NCI-H2029 (cell line): ENCODE measurements at regions not wholly inside any gene's neighbourhood (a gene's known extent, or its start where the extent isn't known, plus 50 kb on each side); places are given as distances from the start of the nearest gene placed in this dataset.
"Not testable (repeated sequence)": the region's sequence is repeated elsewhere in the genome, so short reads cannot be mapped to it uniquely, and the experiment has no call there.

Experiments used
- DNase-seq: peaks from one replicate; lab custom pipeline; 2025; lab: John Stamatoyannopoulos, UW

DNA sequence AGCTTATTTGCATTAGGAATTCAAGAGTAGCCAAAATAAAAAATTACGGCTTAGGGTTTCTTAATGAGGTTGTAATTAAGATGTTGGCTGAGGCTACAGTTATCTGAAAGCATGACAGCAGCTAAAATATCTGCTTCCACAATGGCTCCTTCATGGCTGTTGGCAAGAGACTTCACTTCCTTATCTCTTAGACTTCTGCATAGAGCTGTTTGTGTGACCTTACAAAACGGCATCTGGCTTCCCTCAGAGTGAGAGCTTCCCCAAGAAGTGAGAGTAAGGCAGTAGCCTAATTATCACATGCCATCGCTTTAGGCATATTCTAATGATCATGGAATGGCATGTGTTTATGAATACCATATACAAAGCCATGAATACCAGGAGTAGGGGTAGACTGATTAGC, 57.6 kb downstream of the CCDC59 start:
- DNase-seq: no peak

DNA sequence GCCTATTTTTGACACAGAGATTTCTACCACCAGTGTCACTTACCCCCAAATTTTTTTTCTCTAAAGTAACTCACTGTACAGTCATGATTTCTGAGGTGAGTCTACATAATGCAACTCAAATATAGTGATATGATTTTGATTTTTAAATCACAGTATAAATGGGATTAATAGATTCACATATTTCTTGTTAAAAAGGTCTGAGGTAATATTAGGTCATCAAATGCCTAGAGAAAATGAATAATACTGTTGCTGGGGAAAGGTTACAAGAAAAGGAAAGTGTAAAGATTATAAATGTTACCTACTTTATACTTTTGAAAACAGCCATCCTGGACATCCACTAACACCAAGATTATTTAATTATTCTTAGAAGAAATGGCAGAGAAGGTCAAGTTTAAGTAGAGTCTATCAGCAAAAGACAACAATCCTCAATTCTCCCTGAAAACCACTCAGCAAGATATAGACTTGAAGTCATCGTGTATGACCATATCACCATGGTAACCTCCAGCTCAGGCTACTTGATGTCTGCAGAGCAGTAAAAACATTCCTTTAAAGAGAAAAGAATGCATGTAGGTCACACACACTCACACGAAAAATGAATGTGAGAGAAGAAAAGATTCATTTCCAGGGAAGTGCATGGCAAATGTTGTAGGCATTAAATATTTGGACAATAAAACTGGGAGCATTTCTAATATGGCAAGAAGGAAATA, 58.7 kb downstream of the CCDC59 start:
- DNase-seq: no peak

GRCh38 chr12:82290415-82290814, 67.8 kb downstream of the CCDC59 start:
- no peak for DNase-seq

DNA sequence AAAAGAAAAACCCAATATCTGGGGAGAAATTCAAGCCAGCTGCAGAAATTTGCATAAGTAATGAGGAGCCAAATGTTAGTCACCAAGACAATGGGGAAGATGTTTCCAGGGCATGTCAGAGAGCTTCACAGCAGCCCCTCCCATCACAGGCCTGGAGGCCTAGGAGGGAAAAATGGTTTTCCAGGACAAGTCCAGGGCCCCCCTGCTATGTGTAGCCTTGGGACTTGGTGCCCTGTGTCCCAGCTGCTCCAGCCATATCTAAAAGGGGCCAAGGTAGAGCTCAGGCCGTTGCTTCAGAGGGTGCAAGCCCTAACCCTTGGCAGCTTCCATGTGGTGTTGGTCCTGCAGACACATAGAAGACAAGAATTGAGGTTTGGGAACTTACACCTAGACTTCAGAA, 76.9 kb downstream of the CCDC59 start:
- DNase-seq: not testable (repeated sequence)

DNA sequence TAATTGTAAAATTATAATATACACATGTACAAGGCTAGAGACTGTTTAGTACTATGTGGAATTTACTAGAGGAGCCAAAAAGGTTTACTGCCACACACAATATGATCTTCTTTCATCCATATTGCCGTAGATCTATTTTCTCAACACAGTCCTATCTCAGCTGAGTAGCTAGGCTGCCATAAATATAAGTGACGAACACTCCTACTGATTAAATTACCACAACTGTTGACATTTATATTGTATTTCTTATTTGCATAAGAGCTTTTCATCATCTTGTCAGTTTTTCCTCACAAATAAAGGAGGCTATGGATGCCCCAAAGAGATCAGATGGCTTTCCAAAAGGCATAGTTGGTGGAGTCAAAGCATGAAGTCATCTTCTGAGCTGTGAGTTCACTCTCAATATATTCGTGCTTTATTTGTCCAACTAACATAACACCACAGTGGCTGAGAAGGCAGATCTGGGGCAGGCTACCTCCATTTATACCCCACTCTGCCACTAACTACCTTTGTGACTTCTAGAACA, 78.6 kb downstream of the CCDC59 start:
- DNase-seq: peak; percentile 70

DNA sequence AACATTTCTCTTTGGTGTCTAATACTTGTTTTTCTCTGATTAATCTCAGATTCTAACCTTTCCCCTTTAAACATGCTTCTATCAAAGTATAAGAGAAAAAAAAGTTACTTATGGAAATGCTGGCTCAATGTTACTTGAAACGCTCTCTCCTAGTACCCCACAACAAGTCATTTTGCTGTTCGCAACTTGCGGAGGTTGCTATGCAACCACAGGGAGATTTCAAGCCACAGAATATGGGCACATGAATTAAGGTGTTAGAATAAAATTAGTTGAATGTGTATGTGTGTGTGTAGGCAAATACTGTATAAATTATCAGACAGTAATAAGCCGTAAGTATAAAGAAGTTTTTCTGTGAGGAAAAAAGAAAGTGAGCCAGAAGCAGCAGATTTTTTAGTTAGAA, 80.6 kb downstream of the CCDC59 start:
- no peak for DNase-seq

GRCh38 chr12:82242729-82243128, 115.5 kb downstream of the CCDC59 start:
- no peak for DNase-seq

DNA sequence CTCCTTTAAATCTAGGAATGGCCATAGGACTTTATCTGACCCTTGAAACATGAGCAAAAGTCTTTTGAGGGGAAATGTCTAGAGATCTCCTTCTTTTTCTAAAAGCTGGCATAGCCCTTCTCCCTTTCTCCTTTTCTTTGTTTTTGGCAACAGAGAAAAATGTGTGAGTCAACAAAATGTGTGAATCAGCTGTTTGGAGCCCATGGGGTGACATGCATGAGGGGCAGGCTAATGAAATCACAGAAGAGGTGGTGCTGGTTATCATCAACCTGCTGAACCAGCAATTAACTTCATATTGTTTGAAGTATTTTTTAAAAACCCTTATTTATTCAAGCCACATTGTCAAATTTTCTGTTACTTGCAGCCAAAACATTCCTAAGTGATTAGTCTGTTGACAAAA, 132.3 kb downstream of the CCDC59 start:
- DNase-seq: no peak

DNA sequence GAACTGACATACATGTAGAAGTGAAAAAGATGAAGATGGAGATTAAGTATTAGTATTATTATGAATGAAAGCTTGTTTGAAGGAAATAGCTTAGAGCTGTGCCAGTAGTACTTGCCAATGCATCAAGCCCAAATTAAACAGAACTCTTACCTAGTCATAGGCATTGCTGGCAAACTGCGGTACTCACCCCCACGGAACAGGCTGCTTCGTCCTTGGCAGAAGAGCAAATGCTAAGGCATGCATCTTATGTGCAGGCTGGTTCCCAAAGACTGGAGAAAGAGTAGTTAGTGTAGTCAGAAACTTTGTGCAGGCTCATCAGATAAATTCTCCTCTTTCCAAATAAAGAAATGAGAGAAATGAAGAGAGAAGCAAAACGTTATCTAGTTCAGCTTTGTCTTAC, 134.8 kb downstream of the CCDC59 start:
- DNase-seq: no peak

- DNase-seq: no peak
Measured at GRCh38 chr12:82216475-82216874, 141.7 kb downstream of the CCDC59 start.

DNA sequence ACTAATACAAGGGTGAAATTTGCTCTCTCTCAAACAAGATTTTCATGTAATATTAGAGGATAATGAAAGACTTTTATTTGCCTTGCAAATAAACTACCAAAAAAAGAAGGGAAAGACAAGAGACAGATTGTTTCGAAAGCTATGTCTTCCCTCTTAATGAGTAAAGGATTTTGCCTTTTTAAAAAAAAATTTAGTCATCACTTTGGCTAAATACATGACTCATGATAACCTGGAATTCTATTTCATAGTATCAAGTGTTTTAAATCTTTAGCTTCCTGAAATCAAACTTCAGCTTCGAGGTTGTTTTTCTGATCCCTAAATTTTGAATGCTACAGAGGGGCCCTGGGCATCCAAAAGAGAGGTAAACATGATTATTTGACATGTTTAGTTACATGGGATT, 144.4 kb downstream of the CCDC59 start:
- no peak for DNase-seq

DNA sequence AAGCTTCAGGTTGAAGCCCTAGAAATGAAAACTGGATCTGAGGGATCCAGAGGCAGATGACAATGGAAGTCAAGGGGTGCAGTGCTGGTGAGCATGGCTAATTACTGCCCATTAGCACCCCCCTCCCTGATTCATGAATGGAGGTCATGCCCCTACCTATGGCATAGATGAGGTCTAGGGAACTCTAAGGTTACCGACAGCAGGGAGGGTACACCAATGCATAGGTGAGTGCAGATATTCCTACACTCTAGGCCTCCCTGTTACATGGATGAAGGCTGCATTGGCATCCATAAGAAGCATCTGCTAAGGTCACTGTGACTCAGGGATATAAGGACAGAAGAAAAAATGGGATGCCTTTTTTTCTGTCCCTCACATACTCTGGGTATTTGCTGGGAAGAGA, 147.3 kb downstream of the CCDC59 start:
- no peak for DNase-seq

DNA sequence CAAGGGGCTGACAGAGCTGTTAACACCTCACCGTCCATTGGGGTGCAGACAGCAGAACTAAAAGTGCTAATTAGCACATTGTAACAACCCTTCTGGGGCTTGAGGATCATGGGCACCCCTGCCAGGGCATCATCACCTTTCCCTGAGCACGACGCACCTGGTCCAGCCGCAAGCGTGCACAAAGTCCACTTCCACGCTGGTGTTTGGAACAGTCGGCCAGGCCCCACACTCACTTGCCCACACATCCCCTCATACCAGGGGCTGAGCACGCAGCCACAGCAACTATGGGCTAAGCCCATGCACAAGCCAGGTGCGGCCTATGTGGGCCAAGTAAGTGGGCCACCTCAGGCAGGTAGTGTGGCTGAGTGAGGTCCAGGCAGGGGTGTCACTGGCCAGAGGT, 148.7 kb downstream of the CCDC59 start:
- no peak for DNase-seq

GRCh38 chr12:82207556-82207955, 150.6 kb downstream of the CCDC59 start:
- no peak for DNase-seq

DNA sequence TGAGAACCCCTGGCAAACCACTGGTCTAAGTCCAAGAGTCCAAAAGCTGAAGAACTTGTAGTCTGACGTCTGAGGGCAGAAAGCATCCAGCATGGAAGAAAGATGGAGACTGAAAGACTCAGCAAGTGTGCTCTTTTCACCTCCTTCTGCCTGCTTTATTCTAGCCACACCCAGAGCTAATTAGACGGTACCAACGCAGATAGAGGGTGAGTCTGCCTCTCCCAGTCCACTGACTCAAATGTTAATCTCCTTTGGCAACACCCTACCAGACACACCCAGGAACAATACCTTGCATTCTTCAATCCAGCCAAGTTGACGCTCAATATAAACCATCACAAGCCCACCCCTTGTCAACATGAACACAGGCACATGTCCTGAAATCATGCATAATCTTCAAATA, 155.1 kb downstream of the CCDC59 start:
- no peak for DNase-seq

- no peak for DNase-seq
Measured at GRCh38 chr12:82187595-82187994, 170.6 kb downstream of the CCDC59 start.

DNA sequence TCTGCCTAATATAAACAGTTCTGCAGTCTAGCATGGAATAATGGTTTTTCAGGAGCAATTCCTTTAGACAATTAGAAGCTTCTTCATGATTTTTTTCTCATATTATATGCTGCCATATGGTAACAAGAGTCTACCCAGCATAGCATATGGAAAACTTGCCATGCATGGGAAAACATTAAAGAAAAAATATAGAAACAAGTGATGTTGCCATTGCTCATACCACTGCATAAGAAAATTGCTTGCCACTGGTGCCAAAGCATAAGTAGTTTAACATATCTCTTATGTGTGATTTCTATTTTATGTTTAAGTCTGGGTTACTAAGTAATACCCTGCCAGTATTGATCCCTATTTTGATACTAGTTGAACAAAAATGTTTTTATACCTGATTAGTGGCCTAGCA, 171.2 kb downstream of the CCDC59 start:
- DNase-seq: no peak

- no peak for DNase-seq
Measured at GRCh38 chr12:82186282-82186681, 171.9 kb downstream of the CCDC59 start.

GRCh38 chr12:82184844-82185243, 173.3 kb downstream of the CCDC59 start:
- no peak for DNase-seq

- DNase-seq: no peak
Measured at GRCh38 chr12:82182601-82183190, 175.5 kb downstream of the CCDC59 start.

GRCh38 chr12:82176761-82177490, 181.3 kb downstream of the CCDC59 start:
- DNase-seq: peak; percentile 57

GRCh38 chr12:82176026-82176425, 182.2 kb downstream of the CCDC59 start:
- no peak for DNase-seq

- DNase-seq: peak; percentile 84
Measured at GRCh38 chr12:82174936-82175335, 183.3 kb downstream of the CCDC59 start.
